B cell (primary cell): ENCODE measurements at regions not wholly inside any gene's neighbourhood (a gene's known extent, or its start where the extent isn't known, plus 50 kb on each side); places are given as distances from the start of the nearest gene placed in this dataset.

Experiments
- ATAC-seq: fragments of 200-7000 bp; cut with Tn5 transposase; one replicate; pipeline ENCODE4 v1.10.0; 2021; ENCODE audit warnings: low read depth, mild to moderate bottlenecking, moderate number of reproducible peaks, moderate library complexity
- CTCF ChIA-PET: fragments of 350-600 bp; sonication (Branson Sonifier 250); formaldehyde crosslinking; loops from one replicate; lab custom pipeline; 2021; ENCODE audit warnings: antibody characterized with exemption, inconsistent platforms; lab: Charles Lee
- POLR2A ChIA-PET: fragments of 350-600 bp; sonication (Branson Sonifier 250); formaldehyde crosslinking; loops from one replicate; lab custom pipeline; 2021; ENCODE audit warnings: antibody characterized with exemption; lab: Charles Lee
- DNase-seq: peaks from one replicate; pipeline ENCODE4 v3.0.0; 2013
- H2AFZ ChIP-seq: 2 replicates; pipeline ENCODE4 v1.6.1; 2012; ENCODE audit warnings: mild to moderate bottlenecking, low read depth, low read length; ENCODE audit not compliant: insufficient read depth, poor library complexity, severe bottlenecking
- H3K27ac ChIP-seq, 2 donors: 1 replicate in 1 of 2; 2 replicates in 1 of 2; pipeline ENCODE4 v1.5.1; 2012 to 2013; ENCODE audit warnings: low read length in 2 of 2, mild to moderate bottlenecking in 2 of 2, moderate library complexity in 1 of 2
- H3K27me3 ChIP-seq, 4 experiments: fragments of 200-600 bp in 1 of 4; sonication (generic) in 1 of 4; replicated peaks in 1 of 4; 1 replicate in 2 of 4; 2 replicates in 2 of 4; pipeline versions ENCODE4 v1.6.1 to v1.7.0; 2013 to 2016; ENCODE audit warnings: low read length in 3 of 4, mild to moderate bottlenecking in 2 of 4, mixed read lengths in 1 of 4, moderate library complexity in 1 of 4; ENCODE audit not compliant: insufficient read depth in 4 of 4, control insufficient read depth in 3 of 4; ENCODE audit errors: control extremely low read depth in 1 of 4
- H3K36me3 ChIP-seq, 2 experiments: replicated peaks in 1 of 2; 1 replicate in 1 of 2; 2 replicates in 1 of 2; pipeline versions ENCODE4 v1.6.1 to v1.7.1; 2013; ENCODE audit warnings: low read length in 1 of 2; ENCODE audit not compliant: insufficient read depth in 2 of 2, control insufficient read depth in 1 of 2; ENCODE audit errors: control extremely low read depth in 1 of 2, extremely low read depth in 1 of 2
- H3K4me1 ChIP-seq, 2 donors: fragments of 200-600 bp in 1 of 2; sonication (generic) in 1 of 2; 1 replicate in 1 of 2; 2 replicates in 1 of 2; pipeline versions ENCODE4 v1.5.1 to v1.6.1; 2013 to 2017; ENCODE audit warnings: low read length in 2 of 2; ENCODE audit not compliant: control insufficient read depth in 2 of 2, insufficient read depth in 2 of 2
- H3K4me2 ChIP-seq: replicated peaks from 2 replicates; pipeline ENCODE3; 2012; ENCODE audit warnings: mild to moderate bottlenecking, low read depth, low read length; ENCODE audit not compliant: poor library complexity, severe bottlenecking
- H3K4me3 ChIP-seq, 5 experiments: fragments of 200-600 bp in 1 of 5; sonication (generic) in 1 of 5; 1 replicate in 3 of 5; 2 replicates in 2 of 5; pipeline versions ENCODE4 v1.5.1 to v1.7.0; 2011 to 2016; ENCODE audit warnings: low read length in 4 of 5, mild to moderate bottlenecking in 4 of 5, low read depth in 2 of 5, control low read depth in 1 of 5, moderate library complexity in 1 of 5; ENCODE audit not compliant: insufficient read depth in 1 of 5; ENCODE audit errors: control extremely low read depth in 1 of 5, extremely low read depth in 1 of 5
- H3K79me2 ChIP-seq: fragments of 200-600 bp; sonication (generic); one replicate; pipeline ENCODE4 v1.6.0; 2016; ENCODE audit warnings: low read length; ENCODE audit not compliant: control insufficient read depth, insufficient read depth
- H3K9ac ChIP-seq: fragments of 200-600 bp; sonication (generic); 2 replicates; pipeline ENCODE4 v1.6.1; 2017; ENCODE audit warnings: mild to moderate bottlenecking, low read length, moderate library complexity
- H3K9me3 ChIP-seq, 3 donors: one replicate each; pipeline versions ENCODE4 v1.6.1 to v1.7.1; 2013; ENCODE audit warnings: low read length in 2 of 3; ENCODE audit not compliant: control insufficient read depth in 2 of 3, insufficient read depth in 1 of 3; ENCODE audit errors: control extremely low read depth in 1 of 3
- H4K20me1 ChIP-seq: 2 replicates; pipeline ENCODE4 v1.6.0; 2012; ENCODE audit warnings: mild to moderate bottlenecking, low read length; ENCODE audit not compliant: insufficient read depth, control insufficient read depth, poor library complexity, severe bottlenecking
- H3K27ac Mint-ChIP-seq: one replicate; pipeline ENCODE4 v1.8.0; 2021; ENCODE audit warnings: mixed read lengths
- H3K27me3 Mint-ChIP-seq: one replicate; pipeline ENCODE4 v1.8.0; 2021; ENCODE audit warnings: mixed read lengths
- H3K4me1 Mint-ChIP-seq: one replicate; pipeline ENCODE4 v1.8.0; 2021; ENCODE audit warnings: mixed read lengths
- H3K4me3 Mint-ChIP-seq: one replicate; pipeline ENCODE4 v1.8.0; 2021; ENCODE audit warnings: mixed read lengths
- H3K9me3 Mint-ChIP-seq: one replicate; pipeline ENCODE4 v1.8.0; 2022; ENCODE audit warnings: mixed read lengths; ENCODE audit not compliant: insufficient read depth
- CTCF ChIP-seq: fragments of 200-600 bp; IDR thresholded peaks from one replicate; pipeline ENCODE4 v1.8.0; 2022; ENCODE audit warnings: antibody characterized with exemption, mild to moderate bottlenecking
- EZH2 ChIP-seq: IDR thresholded peaks from 2 replicates; pipeline ENCODE4 v1.6.1; 2012; ENCODE audit warnings: borderline replicate concordance, low read depth, mild to moderate bottlenecking, moderate library complexity, low read length; ENCODE audit not compliant: insufficient read depth, poor library complexity, severe bottlenecking
- whole genome bisulfite sequencing: methylation state at CpG from one replicate; pipeline ENCODE4 v1.1.5; 2013; ENCODE audit warnings: missing lambda C conversion rate; ENCODE audit not compliant: insufficient coverage; 5-methylcytosine and 5-hydroxymethylcytosine counted together
- intact Hi-C: fragments of 100-400 bp; cut with micrococcal nuclease; formaldehyde crosslinking; loops from one replicate; pipeline ENCODE4 v1.10.0; 2022

DNA sequence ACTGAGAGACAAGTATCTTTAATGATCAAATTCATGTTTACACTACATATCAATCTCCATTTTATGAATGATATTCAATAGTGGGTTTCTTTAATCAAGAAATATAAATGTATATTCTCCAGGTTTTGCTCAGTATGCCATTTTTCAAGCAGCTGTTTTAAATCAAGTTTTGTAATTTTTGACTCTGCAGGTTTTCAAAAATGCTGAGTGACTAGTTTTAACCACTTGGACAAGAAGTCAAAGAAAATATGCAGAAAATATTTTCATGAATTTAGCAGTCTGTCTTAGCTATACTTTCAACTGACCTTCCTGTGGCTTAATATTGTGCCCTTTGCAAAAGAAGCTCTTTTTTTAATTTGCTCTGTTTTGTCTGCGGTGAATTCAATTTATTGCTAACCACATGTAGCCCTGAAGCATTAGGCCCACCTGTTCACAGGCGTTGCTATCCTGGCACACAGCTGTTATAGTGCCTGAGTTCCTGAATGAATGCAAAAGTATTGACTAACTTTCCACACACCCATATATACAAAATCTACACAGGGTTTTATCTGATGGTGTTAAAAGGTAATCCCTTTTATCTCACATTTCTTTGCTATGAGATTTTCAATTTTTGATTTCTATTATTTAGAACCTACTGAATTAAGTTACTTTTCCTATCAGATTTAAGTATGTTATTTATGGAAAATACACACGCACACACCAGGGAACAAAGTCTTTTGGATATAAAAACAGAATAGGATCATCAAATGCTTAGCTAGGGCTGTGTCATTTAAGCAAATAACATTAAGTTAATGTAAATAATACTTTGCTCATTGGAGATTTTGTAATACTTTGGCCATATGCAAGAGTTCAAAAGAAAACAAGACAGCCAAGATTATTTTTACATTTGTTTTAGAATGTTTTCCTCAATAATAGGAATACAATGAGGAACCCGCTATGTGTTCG, 1166.1 kb upstream of the GBE1 start:
- no peaks in the 10 kb centered on the region for H3K27me3 ChIP-seq
- no peak overlapping the region for H3K4me2 ChIP-seq
- H3K9ac ChIP-seq: no peak overlapping the region
- no peaks in the 10 kb centered on the region for H4K20me1 ChIP-seq
- no peaks in the 10 kb centered on the region for H3K79me2 ChIP-seq
- no peak overlapping the region for H3K27ac ChIP-seq
- DNase-seq (no peak), ATAC-seq (no peak)
- Mint-ChIP-seq H3K27me3 (no peaks in the 10 kb centered on the region), H3K27ac (no peak overlapping the region), H3K9me3 (no peaks in the 10 kb centered on the region), H3K4me1 (no peaks in the 10 kb centered on the region), H3K4me3 (no peak overlapping the region)
- H3K9me3 ChIP-seq: no peaks in the 10 kb centered on the region
- CTCF ChIA-PET: no interaction called here
- H2AFZ ChIP-seq: no peak overlapping the region
- H3K4me3 ChIP-seq: no peak overlapping the region
- POLR2A ChIA-PET: no interaction called here
- no peaks in the 10 kb centered on the region for H3K4me1 ChIP-seq
- WGBS: 86% methylated on average over 1 of the region's 5 CpGs
- no peak for TF ChIP-seq CTCF
- no peak for TF ChIP-seq EZH2
- no peaks in the 10 kb centered on the region for H3K36me3 ChIP-seq
- intact Hi-C loops: no loop called here

- no peak for DNase-seq
- ChIA-PET POLR2A (no interaction called here), CTCF (no interaction called here)
- Mint-ChIP-seq H3K4me3 (no peak overlapping the region), H3K27me3 (no peaks in the 10 kb centered on the region), H3K9me3 (no peaks in the 10 kb centered on the region), H3K4me1 (no peaks in the 10 kb centered on the region), H3K27ac (no peak overlapping the region)
- no peaks in the 10 kb centered on the region for H3K79me2 ChIP-seq
- no peak overlapping the region for H3K27ac ChIP-seq
- TF ChIP-seq EZH2: no peak
- no peak for TF ChIP-seq CTCF
- H3K27me3 ChIP-seq: no peaks in the 10 kb centered on the region
- ATAC-seq: no peak
- WGBS: 0% methylated on average over 1 of the region's 3 CpGs
- intact Hi-C loops: no loop called here
- H3K4me2 ChIP-seq: no peak overlapping the region
- no peak overlapping the region for H3K9ac ChIP-seq
- no peaks in the 10 kb centered on the region for H3K36me3 ChIP-seq
- H3K9me3 ChIP-seq: no peaks in the 10 kb centered on the region
- no peaks in the 10 kb centered on the region for H3K4me1 ChIP-seq
- no peaks in the 10 kb centered on the region for H4K20me1 ChIP-seq
- no peak overlapping the region for H3K4me3 ChIP-seq
- no peak overlapping the region for H2AFZ ChIP-seq
These were observed 1129.6 kb upstream of the GBE1 start for GRCh38 chr3:82891028-82891427.
